B cell (primary cell): ENCODE measurements at regions not wholly inside any gene's neighbourhood (a gene's known extent, or its start where the extent isn't known, plus 50 kb on each side); places are given as distances from the start of the nearest gene placed in this dataset.

Experiments
- CTCF ChIP-seq: fragments of 200-600 bp; IDR thresholded peaks from one replicate; pipeline ENCODE4 v1.8.0; 2022; ENCODE audit warnings: antibody characterized with exemption, mild to moderate bottlenecking
- EZH2 ChIP-seq: IDR thresholded peaks from 2 replicates; pipeline ENCODE4 v1.6.1; 2012; ENCODE audit warnings: borderline replicate concordance, low read depth, mild to moderate bottlenecking, moderate library complexity, low read length; ENCODE audit not compliant: insufficient read depth, poor library complexity, severe bottlenecking

GRCh38 chr21:18772404-18772803 is 368.8 kb upstream of the TMPRSS15 start:
- TF ChIP-seq CTCF (no peak), EZH2 (no peak)
